ENCODE measurements at regions not wholly inside any gene's neighbourhood (a gene's known extent, or its start where the extent isn't known, plus 50 kb on each side); places are given as distances from the start of the nearest gene placed in this dataset.

GRCh38 chr2:239473211-239473805, 72.5 kb upstream of the HDAC4 start (continued):
- TF ChIP-seq E2F4 (IDR thresholded peaks at IDR 0.05; ENCODE audit: low read depth, low read length) (no peak), POLR2AphosphoS5 (IDR thresholded peaks at IDR 0.05; ENCODE audit: low read length) (no peak), RBBP5 (conservative IDR thresholded peaks at IDR 0.05) (no peak), SUZ12 (IDR thresholded peaks at IDR 0.05; ENCODE audit: unreplicated experiment) (no peak), YBX1 (IDR thresholded peaks at IDR 0.05) (no peak), FOXK2 (IDR thresholded peaks at IDR 0.05) (no peak), IRF4 (IDR thresholded peaks at IDR 0.05; ENCODE audit: low read depth, low read length) (no peak), GABPA (IDR thresholded peaks at IDR 0.05; ENCODE audit: low read depth) (no peak)

GRCh38 chr2:239472235-239472775, 71.5 kb upstream of the HDAC4 start:
- H3K4me3 ChIP-seq = no peak overlapping the region
- no peak overlapping the region for H3K4me2 ChIP-seq (ENCODE audit: control insufficient read depth, insufficient read depth)
- ChIA-PET POLR2A (no interaction called here), RAD21 (ENCODE audit: unreplicated experiment) (no interaction called here), CTCF (no interaction called here), SMC1A (ENCODE audit: uncharacterized antibody, unreplicated experiment) (no interaction called here)
- no peaks in the 10 kb centered on the region for H3K9me3 ChIP-seq (replicated peaks; ENCODE audit: control insufficient read depth, insufficient read depth, low read length)
- no peak overlapping the region for H2AFZ ChIP-seq (ENCODE audit: control insufficient read depth, low read depth, low read length)
- 26% methylated on average over 11 of the region's 11 CpGs for WGBS (ENCODE audit: insufficient coverage, insufficient replicate concordance, low lambda C conversion rate, missing lambda C conversion rate)
- intact Hi-C loops (cut with micrococcal nuclease; ENCODE audit: unreplicated experiment) = no loop called here
- no peak overlapping the region for H3K27ac ChIP-seq (ENCODE audit: control insufficient read depth, insufficient read depth)
- no peak for DNase-seq (ENCODE audit: low read depth, low spot score)
- H3K9ac ChIP-seq (ENCODE audit: control insufficient read depth, insufficient read depth, low read length) = no peak overlapping the region
- H3K27me3 ChIP-seq (replicated peaks in 1 of 2; ENCODE audit: control insufficient read depth in 2 of 2, insufficient read depth in 2 of 2, low read length in 1 of 2) = no peaks in the 10 kb centered on the region; a peak in 2 of 4 replicates
- in situ Hi-C loops (cut with MboI) = no loop called here
- no peaks in the 10 kb centered on the region for H3K4me1 ChIP-seq (ENCODE audit: control insufficient read depth, insufficient read depth, low read length)
- H3K79me2 ChIP-seq (ENCODE audit: control insufficient read depth, insufficient read depth, low read length) = no peaks in the 10 kb centered on the region
- FAIRE-seq = no peak
- no peak for ATAC-seq
- no TSS peak for BruUV-seq (replicated peaks)
- H3K36me3 ChIP-seq (ENCODE audit: control insufficient read depth in 2 of 2, insufficient read depth in 2 of 2, low read length in 1 of 2) = no peaks in the 10 kb centered on the region
- no peaks in the 10 kb centered on the region for H4K20me1 ChIP-seq (ENCODE audit: control insufficient read depth, insufficient read depth)
- no peak for TF ChIP-seq SREBF1 (IDR thresholded peaks at IDR 0.05; ENCODE audit: low read length)
- no peak for TF ChIP-seq SUPT20H (IDR thresholded peaks at IDR 0.05; ENCODE audit: borderline replicate concordance, control insufficient read depth, low read depth, low read length)
- TF ChIP-seq ZBTB11 (CRISPR knock-in tag; IDR thresholded peaks at IDR 0.05) = no peak
- no peak for TF ChIP-seq STAT1 (conservative IDR thresholded peaks at IDR 0.05)
- no peak for TF ChIP-seq FOXM1 (IDR thresholded peaks at IDR 0.05; ENCODE audit: low read depth, low read length)
- TF ChIP-seq GATAD2B (conservative IDR thresholded peaks at IDR 0.05; ENCODE audit: low read depth) = no peak
- no peak for TF ChIP-seq EZH2 (IDR thresholded peaks at IDR 0.05; ENCODE audit: borderline replicate concordance, control insufficient read depth, low read depth, low read length)
- TF ChIP-seq E2F4 (IDR thresholded peaks at IDR 0.05; ENCODE audit: low read depth, low read length) = no peak
- no peak for TF ChIP-seq PBX3 (IDR thresholded peaks at IDR 0.05; ENCODE audit: insufficient replicate concordance, low read depth, low read length)

Data from GM12878 (cell line).